Stimulated activated CD4-positive, alpha-beta T cell treated with anti-CD3 and anti-CD28 coated beads, Interleukin-12 subunit alpha, Interleukin-12 subunit beta, amount 100 ng/mL, for 4 hours (primary cell): ENCODE measurements at regions not wholly inside any gene's neighbourhood (a gene's known extent, or its start where the extent isn't known, plus 50 kb on each side); places are given as distances from the start of the nearest gene placed in this dataset.

Experiments used
- DNase-seq: peaks from one replicate; pipeline ENCODE4 v3.0.0-alpha.2; 2020

DNA sequence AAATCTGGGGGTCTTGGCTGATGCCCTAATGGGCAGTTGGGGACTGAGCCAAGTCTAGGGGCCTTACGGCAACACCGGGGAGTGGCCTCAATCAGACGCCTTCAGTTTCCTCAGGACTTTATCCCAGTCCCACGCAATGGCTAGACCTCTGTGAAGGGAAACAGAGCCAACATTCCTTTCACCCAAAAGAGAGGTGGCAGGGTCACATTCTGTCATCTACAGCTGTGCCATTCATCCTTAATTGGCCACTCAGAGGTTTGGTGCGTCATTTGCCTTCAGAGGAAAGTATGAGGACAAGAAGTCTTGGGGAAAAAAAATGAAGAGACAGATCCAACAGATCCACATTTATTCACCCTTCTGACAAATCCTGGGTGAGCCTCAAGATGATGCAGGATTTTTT, 166.9 kb upstream of the AVPR1A start:
- no peak for DNase-seq

DNA sequence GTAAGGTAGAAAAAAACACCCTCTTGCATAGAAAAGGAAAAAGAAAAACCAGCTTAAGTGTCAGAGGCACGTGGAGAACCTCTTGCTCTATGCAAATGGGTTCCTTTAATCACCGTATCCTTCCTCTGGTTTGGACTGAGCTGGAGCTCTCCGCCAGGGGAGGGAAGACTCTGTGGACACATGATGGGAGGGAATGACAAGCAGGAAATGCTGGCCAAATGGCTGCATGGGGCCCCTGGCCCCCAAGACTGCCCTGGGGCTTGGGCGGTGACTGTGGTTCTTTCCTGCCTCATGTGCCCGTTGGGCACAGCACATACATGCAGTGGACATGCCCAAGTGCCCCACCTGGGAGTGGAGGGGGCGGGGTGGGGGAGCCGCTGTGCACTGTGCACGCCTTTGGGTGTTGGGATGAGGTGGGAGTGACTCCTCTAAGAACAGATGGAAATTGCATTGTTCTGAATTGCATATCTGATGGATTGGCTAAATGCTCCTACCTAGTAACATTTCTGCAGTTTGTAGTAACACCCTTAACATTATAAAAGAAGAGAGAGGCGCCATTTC, 166.4 kb upstream of the AVPR1A start:
- no peak for DNase-seq

DNA sequence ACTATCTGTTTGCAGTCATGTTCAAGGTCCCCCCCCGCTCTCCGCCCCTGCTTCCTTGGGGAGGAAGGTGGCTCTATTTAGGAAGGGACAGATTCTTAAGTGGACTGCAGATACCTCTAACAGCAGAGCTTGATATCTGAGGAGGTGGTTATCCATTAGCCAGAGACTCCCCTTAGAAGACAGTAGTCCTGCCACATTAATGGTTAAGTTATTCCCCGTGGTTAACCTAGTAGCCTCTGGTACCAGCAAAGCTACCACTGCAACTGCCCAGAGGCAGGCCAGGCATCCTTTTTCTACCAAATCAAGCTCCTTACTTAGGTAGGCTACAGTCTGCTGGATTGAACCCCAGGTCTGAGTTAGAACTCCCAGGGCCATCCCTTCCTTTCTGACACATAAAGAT, 162.1 kb upstream of the AVPR1A start:
- no peak for DNase-seq

DNA sequence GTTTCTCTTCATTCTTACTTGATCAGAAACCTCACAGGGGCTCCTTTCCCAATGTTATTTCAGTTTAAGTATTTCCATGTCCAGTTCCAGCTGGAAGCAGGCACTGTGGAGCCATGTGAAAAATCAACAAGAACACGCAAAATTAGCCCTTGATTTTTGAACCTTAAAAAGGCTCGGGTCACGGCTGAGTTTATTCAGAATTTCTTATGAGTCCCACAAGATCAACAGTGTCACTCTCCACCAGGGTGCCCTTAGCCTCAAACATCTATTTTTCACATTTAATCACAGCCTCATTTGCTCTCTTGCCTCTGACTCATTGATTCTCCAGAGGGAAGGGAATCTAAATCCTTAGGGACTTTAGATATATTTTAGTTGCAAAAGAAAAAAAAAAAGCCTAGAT, 157.7 kb upstream of the AVPR1A start:
- no peak for DNase-seq

DNA sequence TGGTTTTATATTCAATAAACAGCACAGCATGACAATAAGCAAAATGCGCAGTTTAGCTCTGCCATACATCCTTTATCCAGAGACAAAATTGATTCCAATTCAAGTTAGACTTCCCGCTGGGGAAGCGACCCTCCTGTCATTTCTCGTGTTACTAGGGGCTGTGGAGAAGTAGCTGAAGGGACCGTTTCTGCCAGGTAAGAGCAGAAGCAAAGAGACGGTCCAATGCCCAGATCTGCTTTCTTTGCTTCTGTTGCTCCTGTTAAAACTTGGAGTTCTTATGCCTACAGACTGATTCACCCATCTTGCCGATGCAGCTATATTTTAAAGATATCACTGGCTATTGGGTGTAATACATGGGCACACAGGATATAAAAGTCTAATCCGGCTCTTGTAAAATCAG, 156.8 kb upstream of the AVPR1A start:
- DNase-seq = no peak

DNA sequence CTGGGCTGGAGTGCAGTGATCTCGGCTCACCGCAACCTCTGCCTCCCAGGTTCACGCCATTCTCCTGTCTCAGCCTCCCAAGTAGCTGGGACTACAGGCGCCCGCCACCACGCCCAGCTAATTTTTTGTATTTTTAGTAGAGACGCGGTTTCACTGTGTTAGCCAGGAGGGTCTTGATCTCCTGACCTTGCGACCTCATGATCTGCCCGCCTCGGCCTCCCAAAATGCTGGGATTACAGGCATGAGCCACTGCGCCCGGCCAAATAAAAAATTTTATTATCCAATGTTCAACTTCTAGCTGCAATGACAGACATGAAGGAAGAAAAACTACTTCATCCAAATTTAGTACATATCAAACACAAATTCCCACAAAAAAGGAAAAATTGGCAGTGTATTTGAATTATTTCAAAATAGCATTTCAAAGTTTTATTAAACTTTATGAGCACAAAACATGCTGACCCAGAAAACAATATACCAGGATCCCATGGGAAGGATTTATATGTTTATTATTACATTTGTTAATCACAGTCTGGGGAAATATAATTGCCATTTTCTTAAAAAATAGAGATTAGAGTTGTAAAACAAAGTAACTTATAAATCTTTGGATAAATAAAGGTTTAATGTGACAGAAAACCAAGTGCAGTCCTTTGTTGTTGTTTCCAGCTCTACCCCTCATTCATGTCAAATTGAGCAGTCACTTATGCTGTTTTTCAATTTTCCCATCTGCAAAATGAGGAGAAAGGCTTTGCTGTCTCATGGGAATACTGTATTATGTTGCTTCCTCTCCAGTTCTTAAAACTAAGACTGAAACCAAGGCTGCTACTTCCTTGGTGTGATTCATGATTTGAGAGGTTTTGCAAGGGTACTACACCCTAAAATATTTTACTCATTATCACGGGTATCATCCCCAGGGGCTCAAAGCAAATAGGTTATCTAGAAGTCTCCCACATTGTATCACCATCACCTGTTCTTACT, 155.2 kb upstream of the AVPR1A start:
- DNase-seq = no peak

DNA sequence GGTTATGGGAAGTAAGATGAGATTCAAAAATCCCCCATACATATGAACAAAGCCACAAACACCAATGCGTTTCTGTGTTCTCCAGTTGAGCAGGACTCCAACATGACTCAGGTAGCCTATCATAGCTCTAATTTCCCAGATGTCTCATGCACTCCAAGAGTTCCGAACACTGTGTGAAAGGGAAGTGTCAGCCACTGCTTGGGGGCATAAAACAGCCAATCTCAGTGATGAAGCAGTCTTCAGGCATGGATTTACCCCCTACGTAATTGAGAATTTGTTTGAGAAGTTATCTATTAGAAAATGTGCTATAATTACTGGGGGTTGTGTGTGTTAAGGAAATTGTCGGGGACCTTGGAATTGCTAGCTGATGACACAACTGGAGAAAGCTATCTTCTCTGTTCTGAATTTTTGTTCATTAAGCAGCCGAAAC, 153.9 kb upstream of the AVPR1A start:
- DNase-seq = no peak

DNA sequence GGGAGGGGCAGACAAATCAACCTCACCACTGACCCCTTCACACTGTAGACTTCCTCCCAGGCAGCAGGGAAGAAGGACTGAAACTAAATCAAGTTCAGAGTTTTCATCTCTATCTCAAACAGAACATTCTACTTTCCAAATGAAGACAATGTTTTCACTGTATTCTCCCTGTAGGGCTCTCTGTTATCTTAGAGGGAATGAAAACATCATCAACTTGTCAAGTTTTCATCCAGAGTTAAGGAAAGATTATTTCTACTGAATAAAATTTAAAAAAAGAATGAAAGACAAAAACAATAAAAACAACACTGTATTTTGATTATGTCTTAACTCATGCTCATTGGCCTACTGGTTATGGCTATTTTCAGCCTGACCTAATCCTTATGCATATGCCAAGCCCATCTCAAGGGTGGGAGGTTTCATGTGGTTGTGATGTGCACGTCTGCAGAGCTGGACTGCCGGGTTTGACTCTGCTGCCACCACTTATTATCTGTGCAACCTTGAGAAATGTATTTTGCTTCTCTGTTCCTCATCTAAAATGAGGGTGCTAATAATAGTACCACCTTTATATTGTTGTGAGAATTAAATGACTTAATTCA, 152.0 kb upstream of the AVPR1A start:
- DNase-seq = no peak

DNA sequence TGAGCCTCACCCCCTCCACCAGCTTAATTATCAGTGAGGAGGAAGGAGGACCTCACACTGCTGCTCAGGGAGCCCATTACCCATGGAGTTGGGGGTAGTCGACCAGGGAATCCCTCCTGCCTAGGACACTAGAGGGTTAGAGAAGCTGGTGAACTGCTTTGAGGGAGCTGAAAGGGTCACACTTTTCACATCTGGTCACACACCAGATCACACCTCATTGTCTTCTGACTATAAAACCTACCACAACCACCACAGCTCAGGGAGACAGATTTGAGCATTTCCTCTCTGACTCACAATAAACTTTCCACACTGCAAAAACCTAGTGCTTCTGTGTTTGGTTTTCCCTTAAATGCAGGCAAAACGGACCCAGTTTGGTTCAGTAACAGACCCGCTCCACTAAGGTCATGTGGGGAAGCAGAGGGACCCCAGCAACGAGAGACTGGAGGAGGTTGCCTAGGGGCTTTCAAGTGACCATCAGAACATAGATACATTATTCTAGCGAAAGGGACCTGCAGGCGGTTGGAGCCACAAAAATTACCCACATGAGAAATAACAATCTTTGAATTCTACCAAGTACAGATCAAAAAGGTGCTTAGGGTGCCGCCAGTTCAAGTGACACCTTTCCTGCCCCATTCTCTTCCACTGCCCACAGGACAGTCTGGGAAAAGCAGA, 151.4 kb upstream of the AVPR1A start:
- no peak for DNase-seq

DNA sequence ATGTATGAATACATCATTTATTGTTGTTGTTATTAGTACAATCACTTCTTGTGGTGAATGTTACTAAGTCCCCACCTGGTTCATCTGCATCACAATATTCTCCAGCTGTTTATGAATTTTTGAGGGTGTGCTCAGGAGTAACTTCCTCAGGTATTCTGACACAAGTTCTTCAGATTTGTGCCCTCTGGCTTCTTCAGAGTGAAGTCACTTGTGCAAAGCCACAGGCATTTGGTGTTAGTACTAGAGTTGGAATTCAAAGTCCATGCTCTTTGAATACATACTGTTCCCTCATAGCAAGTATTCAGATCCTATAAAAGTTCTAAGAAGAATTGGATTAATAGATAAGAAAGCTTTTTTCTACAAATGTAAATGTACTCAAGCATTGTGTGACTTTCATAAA, 150.3 kb upstream of the AVPR1A start:
- DNase-seq = no peak

DNA sequence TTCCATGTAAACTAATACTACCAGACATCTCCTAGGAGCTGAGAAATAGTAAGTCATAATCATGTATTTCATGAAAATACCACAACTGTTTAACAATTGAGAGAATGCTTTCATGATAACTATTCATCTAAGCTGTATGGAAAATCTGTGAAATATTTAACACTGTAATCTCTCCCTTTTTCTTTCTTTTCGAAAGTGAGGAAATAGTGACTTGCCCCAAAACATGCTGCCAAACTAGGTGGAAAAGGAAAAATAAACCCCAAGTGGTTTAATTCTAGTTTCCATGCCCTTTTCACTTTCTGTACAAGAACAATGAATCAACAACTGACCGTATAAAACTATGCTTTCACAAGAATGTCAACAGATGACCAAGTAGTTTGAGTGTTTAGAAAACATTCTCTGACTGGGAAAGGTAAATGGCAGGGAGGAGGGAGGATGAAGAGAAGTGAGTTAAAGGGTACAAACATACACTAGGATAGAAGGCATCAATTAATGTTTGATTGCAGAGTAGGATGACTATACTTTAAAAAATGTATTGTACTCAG, 147.5 kb upstream of the AVPR1A start:
- DNase-seq = no peak

DNA sequence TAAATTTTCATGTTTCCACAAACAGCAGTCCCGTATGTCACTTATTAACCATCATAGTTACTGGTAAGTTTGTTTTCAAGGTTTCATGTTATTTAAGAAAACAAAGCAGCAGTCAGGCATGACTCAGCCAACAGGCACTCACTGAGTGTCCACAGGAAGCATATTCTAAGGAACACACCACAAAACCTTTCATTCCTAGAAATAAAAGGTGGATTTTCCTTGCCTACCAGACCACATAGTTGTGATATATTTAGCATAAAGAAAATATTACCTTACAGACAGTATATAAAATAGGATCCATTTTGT, 143.3 kb upstream of the AVPR1A start:
- no peak for DNase-seq

DNA sequence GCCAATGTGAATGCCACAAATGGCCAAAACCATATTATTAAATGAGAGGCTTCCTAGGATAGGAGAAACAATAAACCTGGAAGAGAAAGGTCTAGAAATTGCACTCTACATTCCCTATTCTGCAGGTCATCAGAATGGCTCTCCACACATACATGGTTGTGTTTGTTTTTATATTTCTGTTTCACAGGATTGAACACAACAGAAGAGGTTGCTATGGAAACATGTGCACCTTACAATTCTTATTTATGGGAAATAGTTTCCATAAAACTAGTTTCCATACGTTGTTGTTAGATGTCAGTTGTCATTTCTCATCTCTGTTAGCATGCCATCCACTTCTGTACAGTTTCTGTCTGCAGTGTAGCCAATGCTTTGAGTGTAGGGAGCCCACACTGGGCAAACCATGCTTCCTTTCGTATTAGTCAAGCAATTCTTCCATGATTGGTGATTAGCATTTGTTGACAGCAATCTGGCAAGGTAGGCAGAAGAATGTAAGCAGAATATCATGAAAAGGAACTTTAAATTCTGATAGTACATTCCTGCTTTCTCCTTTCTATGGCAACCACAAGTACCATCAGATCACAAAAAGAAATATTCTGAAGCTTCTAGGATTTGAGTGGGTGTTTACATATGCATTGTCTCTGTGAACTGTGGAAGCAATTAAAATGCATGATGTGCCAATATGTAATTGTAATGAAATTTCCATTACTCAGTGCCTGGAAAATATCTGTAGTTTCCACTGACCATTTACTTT, 141.6 kb upstream of the AVPR1A start:
- no peak for DNase-seq

DNA sequence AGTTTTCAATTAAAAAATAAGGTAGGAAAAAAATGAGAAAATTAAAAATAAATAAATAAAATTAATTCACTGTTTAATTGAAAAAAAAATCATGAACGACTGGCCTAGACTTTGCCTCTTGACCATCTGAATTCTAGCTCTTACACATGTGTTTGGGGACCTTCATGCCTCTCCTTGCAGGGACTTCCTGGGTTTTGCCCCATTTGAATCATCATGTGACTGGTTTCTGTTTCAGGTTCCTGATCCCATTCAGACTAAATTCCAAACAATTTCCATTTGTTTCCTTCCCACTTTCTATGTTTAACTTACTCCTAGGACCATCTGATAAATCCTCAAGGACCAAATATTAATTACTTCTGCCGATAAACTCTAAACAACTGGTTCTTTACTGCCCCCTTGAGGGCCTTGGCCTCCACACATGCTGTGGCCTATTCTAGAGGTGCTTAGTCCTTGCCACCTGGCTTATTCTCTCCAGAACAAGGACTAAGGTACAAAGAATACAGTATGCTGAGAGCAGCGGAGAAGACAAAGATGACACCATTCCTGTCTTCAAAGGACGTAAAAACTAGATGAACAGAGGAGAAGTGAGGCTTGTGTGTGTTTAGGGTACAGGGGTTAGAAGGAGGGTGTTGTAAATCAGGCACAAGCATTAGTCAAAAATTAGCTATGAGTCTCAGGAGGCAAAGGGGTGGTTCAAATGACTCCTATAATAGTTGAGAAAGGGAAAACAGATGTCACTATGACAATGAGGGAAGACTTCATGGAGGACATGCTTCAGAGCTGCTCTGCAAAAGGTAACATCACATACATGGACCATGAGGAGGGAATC, 125.8 kb upstream of the AVPR1A start:
- DNase-seq = no peak

DNA sequence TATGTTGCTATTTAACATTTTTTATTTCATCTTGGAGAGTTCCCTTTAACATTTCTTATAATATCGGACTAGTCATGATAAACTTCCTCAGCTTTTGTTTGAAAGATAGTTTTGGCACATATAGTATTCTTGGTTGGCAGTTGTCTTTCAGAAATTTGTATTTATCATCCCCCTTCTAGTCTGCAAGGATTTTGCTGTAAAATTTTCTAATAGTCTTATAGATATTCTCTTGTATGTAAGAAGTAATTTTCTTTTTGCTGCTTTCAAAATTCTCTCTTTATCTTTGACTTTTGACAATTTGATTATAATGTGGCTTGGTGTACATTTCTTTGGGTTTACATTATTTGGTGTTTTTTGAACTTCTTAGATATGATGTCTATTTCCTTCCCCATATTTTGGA, 116.0 kb upstream of the AVPR1A start:
- DNase-seq = no peak

DNA sequence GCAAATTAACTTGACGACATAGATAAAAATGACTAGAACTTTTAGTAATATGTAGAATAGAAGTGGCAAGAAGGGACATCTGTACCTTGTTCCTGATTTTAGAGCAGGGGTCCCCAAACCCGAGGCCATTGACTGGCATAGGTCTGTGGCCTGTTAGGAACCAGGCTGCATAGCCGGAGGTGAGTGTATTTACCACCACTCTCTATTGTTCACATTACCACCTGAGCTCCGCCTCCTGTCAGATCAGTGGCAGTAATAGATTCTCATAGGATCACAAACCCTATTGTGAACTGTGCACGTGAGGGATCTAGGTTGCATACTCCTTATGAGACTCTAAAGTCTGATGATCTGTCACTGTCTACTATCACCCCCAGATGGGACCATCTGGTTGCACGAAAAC, 113.6 kb upstream of the AVPR1A start:
- no peak for DNase-seq

DNA sequence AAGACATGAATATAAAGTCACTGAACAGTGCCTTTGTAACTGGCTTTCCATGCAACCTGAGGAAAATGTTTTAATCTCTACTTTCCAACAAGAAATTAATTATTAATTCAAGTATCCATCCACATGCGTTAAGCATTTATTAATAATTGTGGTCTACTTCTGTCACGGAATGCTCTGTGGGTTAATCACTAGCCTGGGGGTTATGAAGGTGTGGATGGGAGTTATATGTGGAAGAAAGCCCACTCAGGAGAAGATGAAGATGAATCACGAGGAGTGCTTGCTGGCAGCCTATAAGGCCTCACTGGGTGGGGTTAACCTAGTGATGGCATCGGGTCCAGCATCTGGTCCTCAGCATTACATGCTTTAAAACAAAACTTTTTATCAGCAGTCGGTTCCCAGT, 99.5 kb upstream of the AVPR1A start:
- DNase-seq = no peak

DNA sequence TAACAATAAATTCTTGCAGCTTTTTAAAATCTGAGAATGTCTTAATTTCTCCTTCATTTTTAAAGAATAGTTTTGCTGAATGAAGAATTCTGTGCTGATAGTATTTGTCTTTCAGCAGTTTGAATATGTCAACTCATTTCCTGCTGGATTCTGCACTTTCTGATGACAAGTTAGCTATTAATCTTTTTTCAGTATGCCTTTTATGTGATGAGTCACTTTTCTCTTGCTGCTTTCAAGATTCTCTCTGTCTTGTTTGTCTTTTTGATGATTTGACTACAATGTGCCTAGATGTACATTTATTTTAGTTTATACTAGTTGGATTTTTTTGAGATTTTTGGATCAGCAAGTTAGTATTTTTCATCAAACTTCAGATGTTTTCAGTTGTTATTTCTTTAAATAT, 87.9 kb upstream of the AVPR1A start:
- no peak for DNase-seq

DNA sequence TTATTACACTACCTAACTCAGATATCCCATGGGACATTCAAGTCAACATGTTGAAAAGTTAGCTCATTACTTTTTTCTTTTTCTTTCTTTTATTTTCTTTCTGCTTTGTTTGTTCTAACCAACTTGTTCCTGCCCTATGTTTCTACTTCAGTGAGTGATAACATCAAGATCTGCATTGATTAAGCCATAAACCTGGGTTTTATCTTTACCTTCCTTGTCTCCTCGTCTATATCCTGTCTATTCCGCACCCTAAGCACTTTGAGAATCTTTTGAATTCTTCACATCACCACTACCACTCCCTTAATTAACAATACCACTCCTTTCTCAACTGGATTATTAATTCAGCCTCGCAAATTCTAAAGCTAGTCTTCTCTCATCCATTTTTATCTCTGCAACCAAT, 81.9 kb upstream of the AVPR1A start:
- no peak for DNase-seq

DNA sequence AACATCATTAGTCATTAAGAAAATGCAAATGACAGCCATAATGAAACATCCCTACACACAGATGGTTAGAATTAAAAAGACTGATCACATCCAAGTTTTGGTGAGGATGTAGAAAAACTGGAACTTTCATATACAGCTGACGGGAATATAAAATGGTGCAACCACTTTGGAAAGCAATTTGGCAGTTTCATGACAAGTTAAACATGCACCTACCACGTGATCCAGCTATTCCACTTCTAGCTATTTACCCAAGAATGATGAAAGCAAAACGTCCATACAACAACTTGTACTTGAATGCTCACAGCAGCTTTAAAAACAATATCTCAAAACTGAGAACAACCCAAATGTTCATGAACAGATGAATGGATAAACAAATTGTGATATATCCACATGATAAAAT, 77.9 kb upstream of the AVPR1A start:
- no peak for DNase-seq

DNA sequence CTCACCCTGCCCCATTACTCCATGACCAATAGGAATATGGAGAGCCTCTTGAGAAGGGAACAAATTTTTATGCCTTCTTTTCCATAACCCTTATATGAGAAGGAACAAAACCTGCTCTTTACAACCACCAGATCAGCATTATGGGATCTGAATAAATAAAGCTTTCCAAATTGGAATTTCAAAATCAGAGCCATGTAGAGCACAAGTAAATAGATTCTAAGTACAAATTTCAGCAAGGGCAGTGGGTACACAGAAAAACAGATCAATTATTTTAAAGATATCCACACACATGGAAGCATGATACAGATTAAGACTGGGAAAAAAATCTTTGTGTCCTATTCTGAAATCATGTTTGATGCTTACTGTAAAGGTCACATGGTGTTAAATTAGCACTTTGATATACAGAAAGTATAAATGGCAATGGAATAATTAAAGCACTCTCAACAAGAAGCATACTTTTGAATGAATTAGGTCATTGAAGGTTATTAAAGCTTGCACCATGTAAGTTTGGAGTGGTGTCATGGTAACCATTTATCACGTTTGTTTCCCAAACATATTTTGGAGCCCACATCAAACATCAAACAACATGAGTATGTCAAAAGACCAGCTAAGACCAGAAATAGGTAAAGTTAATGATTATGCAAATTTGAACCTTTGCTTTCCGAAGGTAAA, 75.9 kb upstream of the AVPR1A start:
- DNase-seq = no peak
